ENCODE measurements at regions not wholly inside any gene's neighbourhood (a gene's known extent, or its start where the extent isn't known, plus 50 kb on each side); places are given as distances from the start of the nearest gene placed in this dataset.
"Not testable (repeated sequence)": the region's sequence is repeated elsewhere in the genome, so short reads cannot be mapped to it uniquely, and the experiment has no call there.

- no peak for DNase-seq
Measured at GRCh38 chr5:72692231-72692637, 124.2 kb upstream of the TNPO1 start.

- DNase-seq = no peak
Measured at GRCh38 chr5:72691751-72692150, 124.7 kb upstream of the TNPO1 start.

GRCh38 chr5:72688916-72689315 lies 127.5 kb upstream of the TNPO1 start:
- DNase-seq = no peak

- no peak for DNase-seq
Measured at GRCh38 chr5:72687288-72687687, 129.2 kb upstream of the TNPO1 start.

- no peak for DNase-seq
Measured at GRCh38 chr5:72682561-72682960, 133.9 kb upstream of the TNPO1 start.

- no peak for DNase-seq
Measured at GRCh38 chr5:72681781-72682180, 134.7 kb upstream of the TNPO1 start.

GRCh38 chr5:72677447-72677846 lies 139.0 kb upstream of the TNPO1 start:
- no peak for DNase-seq

- not testable (repeated sequence) for DNase-seq
Measured at GRCh38 chr5:72676831-72677230, 139.6 kb upstream of the TNPO1 start.

GRCh38 chr5:72673623-72674022 lies 142.8 kb upstream of the TNPO1 start:
- no peak for DNase-seq

GRCh38 chr5:72673180-72673579 lies 143.3 kb upstream of the TNPO1 start:
- DNase-seq = no peak

- DNase-seq = no peak
Measured at GRCh38 chr5:72667708-72668107, 148.8 kb upstream of the TNPO1 start.

GRCh38 chr5:72662936-72663335 lies 153.5 kb upstream of the TNPO1 start:
- DNase-seq = no peak

- DNase-seq = no peak
Measured at GRCh38 chr5:72662305-72662704, 154.2 kb upstream of the TNPO1 start.

- no peak for DNase-seq
Measured at GRCh38 chr5:72661405-72661804, 154.2 kb upstream of the ZNF366 start.

- DNase-seq = no peak
Measured at GRCh38 chr5:72659726-72660125, 152.5 kb upstream of the ZNF366 start.

- DNase-seq = no peak
Measured at GRCh38 chr5:72658761-72659540, 151.7 kb upstream of the ZNF366 start.

- no peak for DNase-seq
Measured at GRCh38 chr5:72658161-72658560, 151.0 kb upstream of the ZNF366 start.

- DNase-seq = no peak
Measured at GRCh38 chr5:72656756-72657513, 149.7 kb upstream of the ZNF366 start.

- DNase-seq = no peak
Measured at GRCh38 chr5:72656331-72656730, 149.1 kb upstream of the ZNF366 start.

- DNase-seq = no peak
Measured at GRCh38 chr5:72654231-72654630, 147.0 kb upstream of the ZNF366 start.

GRCh38 chr5:72653586-72653985 lies 146.4 kb upstream of the ZNF366 start:
- no peak for DNase-seq

- DNase-seq = no peak
Measured at GRCh38 chr5:72651779-72652178, 144.6 kb upstream of the ZNF366 start.

- no peak for DNase-seq
Measured at GRCh38 chr5:72651109-72651508, 143.9 kb upstream of the ZNF366 start.

GRCh38 chr5:72649449-72649848 lies 142.2 kb upstream of the ZNF366 start:
- no peak for DNase-seq

Data from SIG-M5 (cell line).